HUES64 (cell line): ENCODE measurements at regions not wholly inside any gene's neighbourhood (a gene's known extent, or its start where the extent isn't known, plus 50 kb on each side); places are given as distances from the start of the nearest gene placed in this dataset.

Source experiments
- H3K27ac ChIP-seq: 2 replicates; pipeline ENCODE4 v1.7.0; 2013; ENCODE audit warnings: low read depth, low read length, inconsistent platforms
- H3K27me3 ChIP-seq: 2 replicates; pipeline ENCODE4 v1.6.1; 2013; ENCODE audit warnings: mild to moderate bottlenecking, low read length; ENCODE audit not compliant: insufficient read depth
- H3K36me3 ChIP-seq: 2 replicates; pipeline ENCODE4 v1.6.1; 2013; ENCODE audit warnings: mild to moderate bottlenecking, low read length; ENCODE audit not compliant: insufficient read depth
- H3K4me1 ChIP-seq: 2 replicates; pipeline ENCODE4 v1.6.1; 2013; ENCODE audit warnings: mild to moderate bottlenecking, low read length, moderate library complexity; ENCODE audit not compliant: insufficient read depth
- H3K4me3 ChIP-seq: 2 replicates; pipeline ENCODE4 v1.5.1; 2013; ENCODE audit warnings: mild to moderate bottlenecking, low read length, moderate library complexity
- H3K9ac ChIP-seq: 2 replicates; pipeline ENCODE4 v1.6.1; 2013; ENCODE audit warnings: mild to moderate bottlenecking, low read depth, low read length
- H3K9me3 ChIP-seq: 2 replicates; pipeline ENCODE4 v1.6.1; 2013; ENCODE audit warnings: low read depth, low read length; ENCODE audit not compliant: insufficient read depth
- WGBS: fragments of 150-250, 120-280 bp; methylation state at CpG from one replicate; pipeline ENCODE4 v1.1.7; 2013; ENCODE audit warnings: missing lambda C conversion rate; 5-methylcytosine and 5-hydroxymethylcytosine counted together

GRCh38 chr3:182172534-182172933, 460.8 kb downstream of the SOX2 start:
- no peaks in the 10 kb centered on the region for H3K36me3 ChIP-seq
- no peak overlapping the region for H3K4me3 ChIP-seq
- no peak overlapping the region for H3K27ac ChIP-seq
- peaks cover 16% of the 10 kb centered on the region; the same call in 1 of the 2 replicates for H3K4me1 ChIP-seq
- WGBS = 72% methylated on average over 4 of the region's 4 CpGs
- no peak overlapping the region for H3K9ac ChIP-seq
- no peaks in the 10 kb centered on the region for H3K9me3 ChIP-seq
- H3K27me3 ChIP-seq = no peaks in the 10 kb centered on the region

- WGBS = 98% methylated on average over 5 of the region's 5 CpGs
- Histone ChIP-seq H3K4me3 (no peak overlapping the region), H3K4me1 (peaks cover 38% of the 10 kb centered on the region), H3K9me3 (no peaks in the 10 kb centered on the region), H3K9ac (no peak overlapping the region), H3K27ac (no peak overlapping the region), H3K27me3 (no peaks in the 10 kb centered on the region), H3K36me3 (no peaks in the 10 kb centered on the region)
These were observed 466.9 kb downstream of the SOX2 start for GRCh38 chr3:182178488-182179200.

- Histone ChIP-seq H3K9ac (no peak overlapping the region), H3K4me1 (peaks cover 46% of the 10 kb centered on the region), H3K27ac (no peak overlapping the region), H3K9me3 (no peaks in the 10 kb centered on the region), H3K36me3 (no peaks in the 10 kb centered on the region), H3K4me3 (no peak overlapping the region), H3K27me3 (no peaks in the 10 kb centered on the region)
- WGBS = 96% methylated on average over 1 of the region's 1 CpG
These were observed 467.9 kb downstream of the SOX2 start for GRCh38 chr3:182179631-182180030.

GRCh38 chr3:182180654-182181385, 469.1 kb downstream of the SOX2 start:
- H3K9ac ChIP-seq = no peak overlapping the region

GRCh38 chr3:182182531-182182968, 470.8 kb downstream of the SOX2 start:
- no peaks in the 10 kb centered on the region; the same call in 1 of the 2 replicates for H3K9me3 ChIP-seq
- H3K36me3 ChIP-seq = no peaks in the 10 kb centered on the region
- H3K27ac ChIP-seq = no peak overlapping the region
- 93% methylated on average over 4 of the region's 5 CpGs for WGBS
- peaks cover 58% of the 10 kb centered on the region for H3K4me1 ChIP-seq
- no peaks in the 10 kb centered on the region for H3K27me3 ChIP-seq
- H3K9ac ChIP-seq = no peak overlapping the region
- no peak overlapping the region for H3K4me3 ChIP-seq

More at GRCh38 chr3:182180654-182181385, 469.1 kb downstream of the SOX2 start:
- no peak overlapping the region for H3K27ac ChIP-seq
- H3K4me3 ChIP-seq = no peak overlapping the region
- peaks cover 58% of the 10 kb centered on the region for H3K4me1 ChIP-seq
- H3K9me3 ChIP-seq = no peaks in the 10 kb centered on the region
- no peaks in the 10 kb centered on the region for H3K27me3 ChIP-seq
- H3K36me3 ChIP-seq = no peaks in the 10 kb centered on the region
- 81% methylated on average over 9 of the region's 9 CpGs for WGBS

GRCh38 chr3:182183716-182184430, 472.1 kb downstream of the SOX2 start:
- 74% methylated on average over 6 of the region's 6 CpGs for WGBS
- H3K27ac ChIP-seq = no peak overlapping the region
- peaks cover 56% of the 10 kb centered on the region for H3K4me1 ChIP-seq
- H3K36me3 ChIP-seq = no peaks in the 10 kb centered on the region
- no peak overlapping the region for H3K4me3 ChIP-seq
- H3K27me3 ChIP-seq = no peaks in the 10 kb centered on the region
- H3K9me3 ChIP-seq = no peaks in the 10 kb centered on the region; the same call in 1 of the 2 replicates
- no peak overlapping the region for H3K9ac ChIP-seq

- Histone ChIP-seq H3K27me3 (no peaks in the 10 kb centered on the region), H3K4me3 (no peak overlapping the region), H3K27ac (no peak overlapping the region; the same call in 1 of the 2 replicates), H3K36me3 (no peaks in the 10 kb centered on the region), H3K9me3 (no peaks in the 10 kb centered on the region; the same call in 1 of the 2 replicates), H3K4me1 (peaks cover 42% of the 10 kb centered on the region), H3K9ac (no peak overlapping the region)
- WGBS = no CpG with 5 or more reads among the region's 1 CpG
These were observed 473.6 kb downstream of the SOX2 start for GRCh38 chr3:182185313-182185712.

- no peaks in the 10 kb centered on the region for H3K27me3 ChIP-seq
- no peak overlapping the region for H3K9ac ChIP-seq
- H3K27ac ChIP-seq = no peak overlapping the region
- H3K36me3 ChIP-seq = no peaks in the 10 kb centered on the region
- no peak overlapping the region for H3K4me3 ChIP-seq
- no peaks in the 10 kb centered on the region; the same call in 1 of the 2 replicates for H3K9me3 ChIP-seq
- 90% methylated on average over 2 of the region's 2 CpGs for WGBS
- peaks cover 16% of the 10 kb centered on the region for H3K4me1 ChIP-seq
These were observed 478.3 kb downstream of the SOX2 start for GRCh38 chr3:182190056-182190455.

GRCh38 chr3:182198345-182198744, 486.6 kb downstream of the SOX2 start:
- no peak overlapping the region for H3K27ac ChIP-seq
- 96% methylated on average over 1 of the region's 1 CpG for WGBS
- no peaks in the 10 kb centered on the region for H3K27me3 ChIP-seq
- peaks cover 28% of the 10 kb centered on the region for H3K4me1 ChIP-seq
- no peak overlapping the region for H3K9ac ChIP-seq
- H3K36me3 ChIP-seq = no peaks in the 10 kb centered on the region
- no peaks in the 10 kb centered on the region for H3K9me3 ChIP-seq
- no peak overlapping the region for H3K4me3 ChIP-seq

- Histone ChIP-seq H3K27me3 (no peaks in the 10 kb centered on the region), H3K27ac (no peak overlapping the region), H3K4me1 (peaks cover 20% of the 10 kb centered on the region), H3K4me3 (no peak overlapping the region), H3K9ac (no peak overlapping the region), H3K9me3 (no peaks in the 10 kb centered on the region), H3K36me3 (no peaks in the 10 kb centered on the region)
- 91% methylated on average over 10 of the region's 11 CpGs for WGBS
These were observed 489.9 kb downstream of the SOX2 start for GRCh38 chr3:182201456-182202168.
